Hepatocyte (in vitro differentiated cells): ENCODE measurements at regions not wholly inside any gene's neighbourhood (a gene's known extent, or its start where the extent isn't known, plus 50 kb on each side); places are given as distances from the start of the nearest gene placed in this dataset.

Experiments
- CTCF ChIP-seq: fragments of 200-600 bp; sonication (generic); IDR thresholded peaks from 2 replicates; pipeline ENCODE4 v1.5.1; 2016; ENCODE audit warnings: antibody characterized with exemption, mild to moderate bottlenecking; ENCODE audit not compliant: poor library complexity
- EZH2 ChIP-seq: fragments of 200-600 bp; sonication (generic); IDR thresholded peaks from 2 replicates; pipeline ENCODE4 v1.6.1; 2016; ENCODE audit warnings: antibody characterized with exemption, mild to moderate bottlenecking, borderline replicate concordance
- EZH2phosphoT487 ChIP-seq: fragments of 200-600 bp; sonication (generic); IDR thresholded peaks from one replicate; pipeline ENCODE4 v1.6.1; 2018; ENCODE audit warnings: antibody characterized with exemption, mild to moderate bottlenecking, low read depth, moderate library complexity; ENCODE audit not compliant: unreplicated experiment, severe bottlenecking

- no peak for TF ChIP-seq CTCF
- TF ChIP-seq EZH2 = no peak
- TF ChIP-seq EZH2phosphoT487 = no peak
These were observed 62.0 kb upstream of the ESRRG start for GRCh38 chr1:216785221-216785620.
